ENCODE measurements at regions not wholly inside any gene's neighbourhood (a gene's known extent, or its start where the extent isn't known, plus 50 kb on each side); places are given as distances from the start of the nearest gene placed in this dataset.

DNA sequence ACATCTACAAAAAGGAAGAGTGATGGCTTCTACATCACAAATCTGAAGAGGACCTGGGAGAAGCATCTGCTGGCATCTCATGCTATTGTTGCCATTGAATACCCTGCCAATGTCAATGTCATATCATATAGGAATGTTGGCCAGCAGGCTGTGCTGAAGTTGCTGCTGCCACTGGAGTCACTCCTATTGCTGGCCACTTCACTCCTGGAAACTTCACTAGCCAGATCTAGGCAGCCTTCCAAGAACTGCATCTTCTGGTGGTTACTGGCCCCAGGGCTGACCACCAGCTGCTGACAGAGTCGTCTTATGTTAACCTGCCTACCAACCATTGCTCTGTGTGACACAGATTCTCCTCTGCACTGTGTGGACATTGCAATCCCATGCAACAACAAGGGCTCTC lies 111.8 kb downstream of the PERP start:
- H3K27ac Mint-ChIP-seq: no peak overlapping the region
- H3K27me3 Mint-ChIP-seq: no peaks in the 10 kb centered on the region
- no peak for DNase-seq (ENCODE audit: low spot score, unreplicated experiment)

GRCh38 chr6:137998461-137999019 lies 108.7 kb downstream of the PERP start:
- H3K4me3 Mint-ChIP-seq (ENCODE audit: low read depth): no peak overlapping the region
- TF ChIP-seq, protein P1, sequence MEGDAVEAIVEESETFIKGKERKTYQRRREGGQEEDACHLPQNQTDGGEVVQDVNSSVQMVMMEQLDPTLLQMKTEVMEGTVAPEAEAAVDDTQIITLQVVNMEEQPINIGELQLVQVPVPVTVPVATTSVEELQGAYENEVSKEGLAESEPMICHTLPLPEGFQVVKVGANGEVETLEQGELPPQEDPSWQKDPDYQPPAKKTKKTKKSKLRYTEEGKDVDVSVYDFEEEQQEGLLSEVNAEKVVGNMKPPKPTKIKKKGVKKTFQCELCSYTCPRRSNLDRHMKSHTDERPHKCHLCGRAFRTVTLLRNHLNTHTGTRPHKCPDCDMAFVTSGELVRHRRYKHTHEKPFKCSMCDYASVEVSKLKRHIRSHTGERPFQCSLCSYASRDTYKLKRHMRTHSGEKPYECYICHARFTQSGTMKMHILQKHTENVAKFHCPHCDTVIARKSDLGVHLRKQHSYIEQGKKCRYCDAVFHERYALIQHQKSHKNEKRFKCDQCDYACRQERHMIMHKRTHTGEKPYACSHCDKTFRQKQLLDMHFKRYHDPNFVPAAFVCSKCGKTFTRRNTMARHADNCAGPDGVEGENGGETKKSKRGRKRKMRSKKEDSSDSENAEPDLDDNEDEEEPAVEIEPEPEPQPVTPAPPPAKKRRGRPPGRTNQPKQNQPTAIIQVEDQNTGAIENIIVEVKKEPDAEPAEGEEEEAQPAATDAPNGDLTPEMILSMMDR (IDR thresholded peaks at IDR 0.05; ENCODE audit: unreplicated experiment): no peak
- H3K9me3 Mint-ChIP-seq (ENCODE audit: low read depth): peaks cover 12% of the 10 kb centered on the region
- H3K27me3 Mint-ChIP-seq: no peaks in the 10 kb centered on the region
- H3K36me3 Mint-ChIP-seq (ENCODE audit: insufficient read depth): peaks cover 3% of the 10 kb centered on the region
- peak overlapping the region; percentile 37 for H3K27ac Mint-ChIP-seq
- H3K4me1 Mint-ChIP-seq (ENCODE audit: low read depth): no peaks in the 10 kb centered on the region
- no peak for DNase-seq (ENCODE audit: low spot score, unreplicated experiment)

More for the DNA sequence above, 111.8 kb downstream of the PERP start:
- TF ChIP-seq, protein P1 (IDR thresholded peaks at IDR 0.05; ENCODE audit: unreplicated experiment): no peak
- peaks cover 12% of the 10 kb centered on the region for H3K9me3 Mint-ChIP-seq (ENCODE audit: low read depth)
- H3K4me3 Mint-ChIP-seq (ENCODE audit: low read depth): no peak overlapping the region
- no peaks in the 10 kb centered on the region for H3K4me1 Mint-ChIP-seq (ENCODE audit: low read depth)
- peaks cover 3% of the 10 kb centered on the region for H3K36me3 Mint-ChIP-seq (ENCODE audit: insufficient read depth)

DNA sequence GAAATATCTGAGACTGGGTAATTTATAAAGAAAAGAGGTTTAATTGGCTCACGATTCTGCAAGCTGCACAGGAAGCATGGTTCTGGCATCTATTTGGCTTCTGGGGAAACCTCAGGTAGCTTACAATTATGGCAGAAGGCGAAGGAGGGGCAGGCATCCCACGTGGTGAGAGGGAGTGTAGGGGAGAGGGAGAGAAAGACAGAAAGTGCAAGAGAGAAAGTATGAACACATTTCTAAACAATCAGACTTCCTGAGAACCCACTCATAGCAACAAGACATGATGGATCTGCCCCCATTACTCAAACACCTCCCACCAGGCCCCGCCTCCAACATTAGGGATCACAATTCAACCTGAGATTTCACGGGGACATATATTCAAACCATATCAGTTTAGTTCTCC lies 107.4 kb downstream of the PERP start:
- TF ChIP-seq, protein P1 (IDR thresholded peaks at IDR 0.05; ENCODE audit: unreplicated experiment): no peak
- H3K9me3 Mint-ChIP-seq (ENCODE audit: low read depth): peaks cover 12% of the 10 kb centered on the region
- DNase-seq (ENCODE audit: low spot score, unreplicated experiment): no peak
- no peaks in the 10 kb centered on the region for H3K4me1 Mint-ChIP-seq (ENCODE audit: low read depth)
- H3K4me3 Mint-ChIP-seq (ENCODE audit: low read depth): no peak overlapping the region
- no peaks in the 10 kb centered on the region for H3K27me3 Mint-ChIP-seq
- no peak overlapping the region for H3K27ac Mint-ChIP-seq
- H3K36me3 Mint-ChIP-seq (ENCODE audit: insufficient read depth): peaks cover 3% of the 10 kb centered on the region

- no peak for DNase-seq (ENCODE audit: low spot score, unreplicated experiment)
- H3K27me3 Mint-ChIP-seq: no peaks in the 10 kb centered on the region
- no peak overlapping the region for H3K4me3 Mint-ChIP-seq (ENCODE audit: low read depth)
- TF ChIP-seq, protein P1 (IDR thresholded peaks at IDR 0.05; ENCODE audit: unreplicated experiment): no peak
- H3K36me3 Mint-ChIP-seq (ENCODE audit: insufficient read depth): peaks cover 3% of the 10 kb centered on the region
- no peak overlapping the region for H3K27ac Mint-ChIP-seq
- peaks cover 7% of the 10 kb centered on the region for H3K4me1 Mint-ChIP-seq (ENCODE audit: low read depth)
- H3K9me3 Mint-ChIP-seq (ENCODE audit: low read depth): peaks cover 12% of the 10 kb centered on the region
These were observed 106.3 kb downstream of the PERP start for GRCh38 chr6:138000941-138001340.

GRCh38 chr6:138001750-138002349 lies 105.4 kb downstream of the PERP start:
- peaks cover 10% of the 10 kb centered on the region for H3K4me1 Mint-ChIP-seq (ENCODE audit: low read depth)
- DNase-seq (ENCODE audit: low spot score, unreplicated experiment): no peak
- no peaks in the 10 kb centered on the region for H3K27me3 Mint-ChIP-seq
- TF ChIP-seq, protein P1 (IDR thresholded peaks at IDR 0.05; ENCODE audit: unreplicated experiment): peak; percentile 95
- H3K4me3 Mint-ChIP-seq (ENCODE audit: low read depth): no peak overlapping the region
- H3K36me3 Mint-ChIP-seq (ENCODE audit: insufficient read depth): peaks cover 2% of the 10 kb centered on the region
- H3K9me3 Mint-ChIP-seq (ENCODE audit: low read depth): peaks cover 7% of the 10 kb centered on the region
- no peak overlapping the region for H3K27ac Mint-ChIP-seq

All from progenitor cell of endocrine pancreas (in vitro differentiated cells).